ENCODE measurements at regions not wholly inside any gene's neighbourhood (a gene's known extent, or its start where the extent isn't known, plus 50 kb on each side); places are given as distances from the start of the nearest gene placed in this dataset.
A peak's percentile ranks its signal among the peaks of the same experiment; 100 is the strongest.

DNA sequence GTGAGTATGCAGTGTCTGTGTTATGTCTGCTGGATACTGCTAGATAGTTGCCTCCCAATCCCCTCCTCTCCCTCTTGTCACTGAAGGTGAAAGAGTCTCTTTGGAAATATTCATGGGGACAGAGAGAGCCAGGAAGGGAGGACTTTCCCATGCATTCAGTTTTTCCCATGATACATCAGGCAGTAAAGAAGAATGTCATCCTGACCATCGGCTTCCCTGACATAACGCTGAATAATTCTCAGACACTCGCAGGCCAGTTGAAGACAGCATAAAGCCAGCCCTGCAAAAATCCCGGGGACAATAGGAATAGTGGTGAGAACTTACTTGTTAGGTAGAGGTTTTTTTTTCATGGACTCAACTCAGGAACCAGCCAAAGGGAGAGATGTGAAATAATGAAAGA is 58.1 kb downstream of the KLF4 start:
- DNase-seq: no peak

DNA sequence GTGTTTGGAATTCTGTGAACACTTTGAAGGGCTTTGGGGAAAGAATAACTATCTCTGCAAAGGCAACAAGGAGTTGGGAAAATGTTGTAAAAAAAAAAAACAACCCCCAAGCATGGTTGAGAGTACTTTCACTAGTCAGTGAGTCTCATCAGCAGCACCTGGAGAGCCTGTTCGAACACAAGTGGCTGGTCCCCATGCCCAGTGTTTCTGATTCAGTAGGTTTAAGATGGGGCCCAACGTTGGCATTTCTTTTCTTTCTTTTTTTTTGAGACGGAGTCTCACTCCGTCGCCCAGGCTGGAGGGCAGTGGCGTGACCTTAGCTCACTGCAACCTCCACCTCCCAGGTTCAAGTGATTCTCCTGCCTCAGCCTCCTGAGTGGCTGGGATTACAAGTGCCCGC is 59.5 kb downstream of the KLF4 start:
- DNase-seq: no peak

DNA sequence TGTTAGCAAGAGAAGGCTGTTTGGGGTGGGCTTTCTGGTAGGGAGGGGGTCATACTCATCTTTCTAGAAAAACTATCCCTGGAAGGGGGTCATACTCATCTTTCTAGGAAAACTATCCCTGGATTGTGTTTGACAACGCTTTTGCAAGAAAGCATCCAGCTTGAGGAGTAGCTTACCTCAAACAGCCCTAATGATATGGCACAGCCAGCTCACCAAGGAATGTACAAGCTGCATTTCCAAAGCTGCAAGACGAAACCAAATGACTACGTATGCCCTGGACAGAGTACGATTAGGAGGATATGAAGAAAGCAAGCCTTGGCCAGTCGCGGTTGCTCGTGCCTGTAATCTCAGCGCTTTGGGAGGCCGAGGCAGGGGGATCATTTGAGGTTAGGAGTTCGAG is 63.4 kb downstream of the KLF4 start:
- no peak for DNase-seq

DNA sequence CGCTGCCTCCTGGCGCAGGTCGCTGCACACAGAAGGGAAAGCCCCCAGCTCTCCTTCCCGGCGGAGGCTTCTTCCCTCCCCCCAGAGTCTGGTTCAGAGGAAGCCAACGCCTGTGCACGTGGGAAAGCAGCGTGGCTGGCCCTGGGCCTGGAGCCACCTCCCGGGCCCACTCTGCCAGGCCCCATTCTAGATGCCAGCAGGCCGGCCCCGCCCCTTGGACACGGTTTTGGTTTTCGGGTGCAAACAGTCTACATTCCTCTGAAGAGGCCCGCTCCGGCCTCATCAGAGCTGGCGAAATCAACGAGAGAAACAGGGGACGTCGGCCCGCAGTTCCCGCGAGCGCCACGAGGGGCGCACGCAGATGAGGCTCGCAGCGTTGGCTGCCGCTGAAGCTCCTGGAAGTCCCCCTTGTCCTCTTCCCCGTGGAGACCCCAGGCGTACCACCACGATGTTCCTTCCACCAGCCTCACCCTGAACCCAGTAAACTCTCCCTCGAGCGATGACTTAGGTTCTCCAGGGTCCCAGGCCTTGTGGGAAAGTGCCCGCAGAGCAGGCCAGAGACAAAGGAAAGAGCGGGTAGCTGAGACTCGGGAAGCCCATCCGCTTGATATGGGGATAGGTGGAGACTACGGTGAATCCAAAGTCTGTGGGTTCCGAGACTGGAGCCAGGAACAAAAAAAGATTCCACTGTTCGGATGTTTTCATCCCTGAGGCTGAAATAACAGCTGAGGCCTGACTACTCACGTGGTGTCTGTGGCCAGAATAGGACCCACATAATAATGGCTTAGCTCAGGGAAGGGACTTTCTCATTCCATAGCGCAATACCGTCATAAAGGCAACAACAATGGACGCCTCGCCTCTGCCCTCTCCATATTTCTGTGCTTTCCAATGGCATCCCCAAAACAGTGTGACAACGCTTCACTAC is 64.2 kb downstream of the KLF4 start:
- no peak for DNase-seq

DNA sequence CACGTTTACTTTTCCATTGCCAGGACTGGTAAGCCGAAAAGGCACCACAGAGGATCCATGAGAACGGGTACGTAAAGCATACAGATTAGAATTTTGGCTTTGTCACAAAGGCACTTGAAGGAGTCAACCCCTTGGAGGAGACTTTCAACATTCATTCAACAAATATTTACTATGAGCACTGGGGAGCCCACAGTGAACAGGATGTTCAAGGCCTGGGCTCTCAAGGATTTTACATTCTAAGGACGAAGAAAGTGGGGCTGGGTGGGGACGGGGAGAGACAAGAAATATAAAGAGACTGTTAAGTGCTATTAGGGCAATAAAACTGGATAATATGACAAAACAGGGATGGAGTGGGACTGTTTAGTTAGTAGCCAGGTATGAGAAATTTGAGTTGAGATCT is 66.0 kb downstream of the KLF4 start:
- no peak for DNase-seq

DNA sequence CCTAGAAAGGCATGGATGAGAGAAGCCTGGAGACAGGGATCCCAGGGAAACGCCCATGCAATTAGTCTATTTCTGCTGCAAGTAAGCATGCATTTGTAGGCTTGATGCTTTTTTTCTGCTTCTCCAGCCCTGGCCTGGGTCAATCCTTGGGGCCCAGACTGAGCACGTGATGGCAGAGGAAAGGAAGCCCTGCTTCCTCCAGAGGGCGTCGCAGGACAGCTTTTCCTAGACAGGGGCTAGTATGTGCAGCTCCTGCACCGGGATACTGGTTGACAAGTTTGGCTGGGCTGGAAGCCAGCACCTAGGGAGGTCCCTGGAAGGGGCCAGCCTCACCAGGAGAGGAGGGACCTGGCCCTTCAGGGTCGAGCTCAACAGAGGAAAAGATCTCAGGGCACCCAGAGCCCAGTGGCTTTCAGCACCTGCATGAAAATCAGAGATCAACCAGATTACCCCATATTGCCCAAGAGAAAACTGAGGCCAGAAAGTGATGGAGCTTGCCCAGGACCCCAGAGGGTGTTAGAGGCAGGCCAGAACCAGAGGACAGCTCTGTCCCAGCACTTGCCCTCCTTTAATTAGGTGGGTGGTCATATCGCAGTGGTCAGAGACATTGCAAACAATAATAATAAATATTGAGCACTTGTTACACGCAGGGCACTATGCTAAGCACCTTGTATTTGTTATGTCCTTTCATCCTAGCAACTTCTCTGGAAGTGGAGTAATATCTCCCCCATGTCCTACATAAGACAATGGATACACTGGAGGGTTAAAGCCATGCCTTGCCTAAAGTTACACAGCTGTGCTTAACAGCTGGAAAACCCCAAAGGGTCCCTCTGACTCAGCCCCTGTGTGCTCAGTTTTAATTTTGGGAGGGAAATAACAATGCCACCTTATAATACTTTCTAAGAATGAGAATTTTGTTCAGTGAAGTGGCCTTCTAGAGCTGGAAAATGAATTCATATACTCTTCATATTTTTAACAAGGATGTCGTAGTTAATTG is 67.1 kb downstream of the KLF4 start:
- peak in 1 of 2 experiments; percentile 40 for DNase-seq

DNA sequence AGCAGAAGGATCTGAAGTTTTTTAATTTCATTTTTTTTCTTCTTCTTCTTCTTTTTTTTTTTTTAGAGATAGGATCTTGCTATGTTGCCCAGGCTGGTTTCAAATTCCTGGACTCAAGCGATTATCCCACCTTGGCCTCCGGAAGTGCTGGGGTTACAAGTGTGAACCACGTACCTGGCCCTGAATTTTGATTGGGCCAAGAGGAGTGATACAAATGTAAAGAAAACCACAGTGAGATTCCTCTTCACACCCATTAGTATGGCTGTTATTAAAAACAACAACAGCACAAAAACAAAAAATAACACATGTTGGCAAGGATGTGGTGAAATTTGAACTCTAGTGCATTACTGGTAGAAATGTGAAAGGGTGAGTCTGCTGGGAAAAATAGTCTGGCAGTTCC is 79.1 kb downstream of the KLF4 start:
- no peak for DNase-seq

DNA sequence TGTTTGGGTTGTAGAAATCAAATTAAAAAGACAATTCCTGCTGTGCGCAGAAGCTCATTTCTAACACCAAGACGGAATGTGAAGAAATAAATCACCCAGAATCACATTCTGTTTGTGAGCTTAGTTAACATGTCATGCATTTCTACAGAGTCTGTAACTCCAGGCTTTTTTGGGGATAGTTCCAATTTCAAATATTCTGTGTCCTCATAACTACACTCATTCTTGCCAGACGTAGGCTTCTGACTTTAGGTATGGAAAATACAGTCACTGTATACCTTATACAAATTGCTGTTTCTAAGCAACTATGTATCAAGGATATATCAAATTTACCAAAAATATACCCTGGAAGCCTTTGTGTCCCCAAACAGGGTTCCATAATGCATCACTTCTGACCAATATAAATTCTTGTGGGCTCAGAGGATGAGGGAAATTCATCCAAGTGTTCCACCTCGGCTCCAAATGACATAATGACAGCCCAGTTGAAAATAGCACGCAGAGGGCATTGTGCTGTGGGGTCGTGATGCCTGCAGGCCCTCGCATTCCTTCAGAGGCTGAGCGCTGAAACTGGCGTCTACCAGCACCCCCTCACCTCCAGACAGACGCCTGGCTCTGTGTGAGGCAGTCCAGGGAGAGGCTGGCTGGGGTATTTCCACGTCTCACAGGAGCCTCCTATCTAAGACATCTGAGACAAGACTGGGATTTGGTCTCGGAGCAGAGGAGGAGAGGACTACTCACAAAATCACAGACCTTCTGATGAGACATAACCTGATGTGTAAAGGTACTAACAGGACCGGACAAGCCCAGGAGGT is 79.8 kb downstream of the KLF4 start:
- no peak for DNase-seq

DNA sequence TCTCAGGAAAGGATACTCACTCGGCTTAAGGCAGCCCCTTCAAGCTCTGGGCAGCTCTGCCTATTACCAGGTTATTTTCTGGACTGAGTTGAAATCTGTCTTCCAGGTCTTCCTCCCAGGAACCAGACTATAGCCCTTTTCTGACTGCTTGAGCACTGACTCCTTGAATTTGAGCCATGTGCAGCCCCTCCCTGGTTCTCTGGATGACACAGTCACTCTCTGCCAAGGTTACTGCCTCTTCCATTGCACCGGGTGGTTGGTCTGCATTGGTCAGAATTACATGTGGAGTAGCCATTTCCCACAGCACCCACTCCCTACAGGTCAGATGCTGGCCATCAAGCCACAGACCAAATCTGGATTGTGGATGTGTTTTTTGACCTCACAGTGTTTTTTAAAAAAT is 81.9 kb downstream of the KLF4 start:
- no peak for DNase-seq

DNA sequence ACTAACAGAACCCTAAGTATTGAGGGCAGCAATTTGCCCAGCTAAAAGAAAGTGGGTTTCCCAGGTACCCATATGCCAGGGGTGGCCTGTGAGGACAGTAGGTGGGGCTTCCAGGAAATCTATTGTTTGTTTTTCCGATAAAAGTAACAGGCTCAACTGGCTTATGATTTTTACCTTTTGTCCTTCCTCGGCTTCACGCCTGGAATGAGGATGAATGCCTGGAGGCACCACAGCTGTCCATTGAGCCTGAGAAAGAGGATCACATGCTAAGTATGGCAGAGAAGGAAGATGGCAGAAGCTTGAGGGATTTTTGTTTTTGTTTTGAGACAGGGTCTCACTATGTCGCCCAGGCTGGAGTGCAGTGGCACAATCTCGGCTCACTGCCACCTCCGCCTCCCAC is 84.1 kb downstream of the KLF4 start:
- no peak for DNase-seq

DNA sequence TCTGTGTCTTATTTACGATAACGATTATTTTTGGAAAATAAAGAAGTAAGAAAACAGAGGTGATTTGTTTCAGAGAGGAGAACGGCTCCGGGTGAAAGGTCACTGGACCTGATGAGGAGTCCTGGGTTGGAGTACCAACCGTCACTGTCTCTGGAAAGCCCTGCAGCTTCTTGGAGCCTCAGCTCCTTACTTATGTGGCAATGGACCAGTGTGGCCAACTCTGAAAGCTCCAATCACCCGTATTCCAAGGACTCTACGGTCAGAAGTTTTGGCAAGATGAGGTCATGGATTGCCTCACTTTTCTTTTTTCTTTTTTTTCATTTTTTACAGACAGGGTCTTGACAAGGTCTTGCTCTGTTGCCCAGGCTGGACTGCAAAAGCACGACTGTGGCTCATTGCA is 84.8 kb downstream of the KLF4 start:
- no peak for DNase-seq

DNA sequence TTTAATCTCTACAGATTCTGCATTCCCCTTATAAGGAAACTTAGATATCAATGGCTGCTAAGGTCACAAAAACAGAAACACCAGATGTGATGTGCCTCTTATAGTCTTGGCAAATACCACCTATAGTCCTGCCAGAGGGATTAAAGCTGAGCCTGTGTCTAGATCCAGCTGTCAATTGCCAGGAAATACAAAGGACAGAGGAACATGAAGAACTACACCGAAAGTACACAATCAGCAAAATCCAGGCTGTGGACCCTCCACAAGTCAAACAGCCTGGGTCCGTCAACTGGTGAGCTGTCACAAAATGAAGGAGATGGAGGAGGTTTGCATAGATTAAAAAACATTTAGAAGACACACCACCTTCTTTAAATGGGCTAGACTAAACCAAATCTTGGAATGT is 85.4 kb downstream of the KLF4 start:
- no peak for DNase-seq

DNA sequence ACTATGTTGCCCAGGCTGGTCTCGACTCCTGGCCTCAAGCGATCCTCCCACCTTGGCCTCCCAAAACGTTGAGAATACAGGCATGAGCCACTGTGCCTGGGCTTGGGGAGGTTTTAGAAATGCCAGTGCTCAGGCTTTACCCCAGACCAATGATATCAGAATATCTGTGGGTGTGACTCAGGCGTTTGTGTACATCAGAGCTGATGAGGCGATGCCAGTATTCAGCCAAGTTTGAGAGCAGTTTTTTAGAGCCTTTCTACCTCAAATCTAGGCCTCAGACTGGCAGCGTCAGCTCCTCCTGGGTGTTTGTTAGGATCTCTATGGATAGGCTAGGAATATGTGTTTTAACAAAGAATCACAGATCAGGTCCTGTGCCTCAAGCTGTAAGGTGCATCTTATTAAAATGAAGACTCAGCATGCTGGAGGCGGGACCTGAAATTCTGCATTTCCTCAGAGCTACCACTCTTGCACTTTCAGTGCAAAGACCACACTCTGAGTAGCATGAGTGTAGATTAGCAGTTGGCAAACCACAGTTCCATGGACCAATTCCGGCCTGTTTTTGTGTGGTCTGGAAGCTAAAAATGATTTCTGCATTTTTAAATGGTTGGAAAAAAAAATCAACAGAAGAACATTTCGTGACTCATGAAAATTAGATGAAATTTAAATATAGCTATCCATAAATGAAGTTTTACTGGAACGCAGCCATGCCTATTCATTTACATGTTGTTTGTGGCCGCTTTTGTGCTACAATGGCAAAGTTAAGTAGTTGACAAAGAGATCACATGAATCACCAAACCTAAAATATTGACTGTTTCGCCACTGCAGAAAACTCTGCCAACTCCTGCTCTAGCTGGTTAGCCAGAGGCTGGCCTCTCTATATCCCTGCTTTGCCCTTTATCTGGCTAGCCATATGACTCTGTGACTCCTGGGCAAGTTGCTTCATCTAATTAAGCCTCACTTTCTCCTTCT is 92.2 kb downstream of the KLF4 start:
- DNase-seq: no peak

DNA sequence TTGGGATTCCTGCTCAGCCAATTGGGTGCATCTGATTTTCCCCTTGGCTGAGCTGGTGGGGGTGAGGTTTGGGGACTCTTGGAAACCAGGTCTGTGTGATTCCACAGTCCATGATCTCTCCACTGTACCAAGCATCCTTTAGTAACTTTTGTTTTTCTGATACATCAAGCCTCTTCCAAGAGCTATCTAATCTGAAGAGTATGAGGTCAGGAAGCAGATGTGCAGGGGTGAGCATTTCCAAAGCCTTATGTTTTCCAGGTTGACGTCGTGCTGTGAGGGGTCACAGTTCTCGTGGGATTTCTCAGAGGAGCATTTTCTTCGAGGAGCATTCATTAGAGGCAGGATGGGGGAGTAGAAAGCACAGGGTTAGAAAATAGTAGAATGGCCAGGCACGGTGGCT is 95.3 kb downstream of the KLF4 start:
- DNase-seq: no peak

DNA sequence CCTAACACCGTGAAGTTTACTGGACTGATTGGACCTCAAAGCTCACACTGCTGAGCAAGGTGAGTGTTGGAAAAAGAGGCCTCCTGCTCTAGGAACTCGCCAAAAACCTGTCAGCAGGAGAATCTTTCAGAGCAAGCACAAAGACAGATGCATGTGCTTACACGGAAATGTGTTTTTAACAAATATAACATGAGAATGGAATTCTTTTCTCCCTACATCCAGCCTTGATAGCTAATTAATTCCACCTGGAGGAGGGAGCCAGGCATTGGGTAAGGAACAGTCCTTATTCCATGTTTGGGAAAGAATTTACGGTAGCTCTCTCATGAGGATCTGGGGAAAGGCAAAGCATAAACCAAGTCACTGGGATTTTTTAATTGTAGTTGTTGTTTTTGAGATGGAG is 98.8 kb downstream of the KLF4 start:
- DNase-seq: no peak

DNA sequence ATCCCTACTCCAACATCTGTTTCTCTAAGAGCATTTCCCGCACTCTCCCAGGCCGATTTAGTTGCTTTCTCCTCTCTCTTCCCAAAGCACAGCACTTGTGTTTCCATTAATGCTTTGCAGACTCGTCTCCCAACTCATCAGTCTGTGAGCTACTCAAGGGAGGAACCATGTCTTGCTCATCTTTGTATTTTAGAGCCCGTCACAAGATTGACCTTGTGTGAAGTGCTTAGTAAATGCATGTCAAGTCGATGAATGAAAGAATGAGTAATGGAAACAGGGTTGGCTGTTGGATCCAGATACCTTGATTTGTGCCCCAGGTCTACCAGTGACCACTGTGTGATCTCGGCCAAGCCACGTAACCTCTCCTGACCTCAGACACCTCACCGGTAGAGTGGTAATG is 99.3 kb downstream of the KLF4 start:
- DNase-seq: no peak

DNA sequence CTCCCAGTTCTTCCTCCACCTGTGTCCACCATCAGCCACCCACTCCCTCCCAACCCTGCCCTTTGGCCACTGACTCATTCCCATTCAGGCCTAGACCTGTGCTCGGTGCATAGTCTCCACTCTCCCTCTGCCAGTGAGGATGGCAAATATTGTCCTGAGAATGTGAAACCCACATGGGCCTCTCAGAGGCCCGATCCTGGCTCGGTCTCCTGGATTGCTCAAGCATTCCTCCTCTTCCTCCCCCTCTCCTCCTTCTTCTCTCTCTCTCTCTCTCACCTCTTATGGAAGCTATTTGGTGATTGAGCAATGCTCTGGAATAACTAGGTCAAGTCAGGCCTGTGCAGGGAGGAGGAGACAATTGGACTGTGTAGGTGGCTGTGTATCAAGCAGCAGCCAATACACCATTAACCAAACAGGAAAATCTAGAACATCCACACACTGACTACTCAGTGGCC is 99.9 kb downstream of the KLF4 start:
- no peak for DNase-seq

DNA sequence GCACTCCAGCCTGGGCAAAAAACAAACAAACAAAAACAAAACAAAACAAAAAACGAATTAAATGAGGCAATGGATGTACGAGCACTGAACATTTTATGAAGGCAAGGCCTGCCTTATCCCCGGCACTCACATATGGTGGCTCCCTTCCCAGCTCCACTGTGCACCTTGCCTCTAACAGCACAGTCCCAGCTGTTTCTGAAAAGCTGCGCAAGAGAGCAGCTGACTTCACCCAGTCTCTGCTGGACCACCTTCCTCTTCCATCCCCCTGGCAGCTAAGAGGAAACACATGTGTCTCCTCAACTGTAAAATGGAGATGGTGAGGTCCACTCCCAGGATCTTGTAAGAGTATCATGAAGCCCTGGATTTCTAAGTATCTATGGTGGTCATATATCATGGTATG is 100.7 kb downstream of the KLF4 start:
- no peak for DNase-seq

DNA sequence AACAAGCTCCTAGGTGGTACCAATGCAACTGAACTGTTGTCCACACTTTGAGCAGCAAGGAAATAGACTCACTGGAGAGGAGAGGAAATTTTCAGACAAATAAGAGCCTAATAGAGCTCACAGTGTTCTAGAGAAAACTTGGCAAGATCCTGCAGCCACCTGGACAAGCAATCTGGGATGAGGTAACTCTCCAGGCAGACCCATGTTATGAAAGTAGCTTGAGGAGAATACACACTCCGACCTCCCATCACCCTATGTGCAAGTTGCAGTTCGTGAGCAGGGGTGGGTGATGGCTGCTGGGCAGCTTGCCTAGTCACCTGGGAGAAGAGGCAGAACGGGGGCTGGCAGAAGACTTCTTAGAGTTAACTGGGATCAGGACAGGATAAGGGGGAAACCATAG is 102.2 kb downstream of the KLF4 start:
- no peak for DNase-seq

DNA sequence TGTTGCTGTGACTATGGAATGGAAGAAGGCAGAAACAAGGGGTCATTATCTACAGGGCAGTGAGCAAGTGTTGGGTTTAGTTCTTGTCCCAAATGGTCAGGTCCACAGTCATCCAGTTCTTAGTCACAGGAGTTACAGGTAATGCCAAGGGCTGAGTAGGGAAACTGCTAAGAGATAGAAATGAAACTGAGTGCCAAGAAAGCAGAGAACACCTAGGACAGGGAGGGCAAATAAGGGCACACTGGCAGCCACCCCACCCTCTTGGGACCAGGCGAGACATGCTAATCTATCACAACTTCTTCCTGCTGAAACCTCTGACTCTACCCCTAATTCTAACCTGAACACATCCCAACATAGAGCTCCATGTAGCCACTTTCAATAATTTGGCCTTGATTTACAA is 103.2 kb downstream of the KLF4 start:
- no peak for DNase-seq

Data from NCI-H446 (cell line).